ENCODE measurements at regions not wholly inside any gene's neighbourhood (a gene's known extent, or its start where the extent isn't known, plus 50 kb on each side); places are given as distances from the start of the nearest gene placed in this dataset.

- TF ChIP-seq CTCF (IDR thresholded peaks at IDR 0.05) (no peak), POLR2AphosphoS5 (IDR thresholded peaks at IDR 0.05) (no peak)
These were observed 231.4 kb upstream of the POU1F1 start for GRCh38 chr3:87507753-87508152.

Measured in gastroesophageal sphincter (tissue), 3 donors.